ENCODE measurements at regions not wholly inside any gene's neighbourhood (a gene's known extent, or its start where the extent isn't known, plus 50 kb on each side); places are given as distances from the start of the nearest gene placed in this dataset.

- Histone ChIP-seq H3K4me3 (ENCODE audit: low read depth in 1 of 3, low read length in 3 of 3) (no peak overlapping the region), H3K36me3 (ENCODE audit: control insufficient read depth in 4 of 4, insufficient read depth in 3 of 4, low read depth in 1 of 4, low read length in 3 of 4) (no peaks in the 10 kb centered on the region), H3K27me3 (ENCODE audit: control insufficient read depth in 4 of 4, insufficient read depth in 4 of 4, low read length in 3 of 4) (peaks cover 0 to 1% (median 0%) of the 10 kb centered on the region in 4 donors), H3K27ac (ENCODE audit: low read depth in 1 of 2, low read length in 2 of 2) (no peak overlapping the region), H3K4me1 (ENCODE audit: control insufficient read depth in 4 of 4, insufficient read depth in 4 of 4, low read length in 3 of 4) (no peaks in the 10 kb centered on the region), H3K9ac (ENCODE audit: low read depth in 1 of 2, low read length in 2 of 2) (no peak overlapping the region), H3K9me3 (ENCODE audit: control insufficient read depth in 4 of 4, low read length in 3 of 4) (peaks cover 0 to 2% (median 0%) of the 10 kb centered on the region in 4 donors)
- no peak for TF ChIP-seq FOXA1 (IDR thresholded peaks at IDR 0.05)
- TF ChIP-seq YY1 (IDR thresholded peaks at IDR 0.05), result no peak
- no peak for TF ChIP-seq EGR1 (IDR thresholded peaks at IDR 0.05; ENCODE audit: low read depth in 2 of 2)
- TF ChIP-seq SP1 (IDR thresholded peaks at IDR 0.05), result no peak
- no peak for TF ChIP-seq RAD21 (IDR thresholded peaks at IDR 0.05)
- TF ChIP-seq RXRA (IDR thresholded peaks at IDR 0.05), result no peak
- no peak for TF ChIP-seq NR2F2 (IDR thresholded peaks at IDR 0.05)
- TF ChIP-seq TAF1 (conservative IDR thresholded peaks at IDR 0.05), result no peak
- TF ChIP-seq HNF4G (IDR thresholded peaks at IDR 0.05), result no peak
- TF ChIP-seq REST (IDR thresholded peaks at IDR 0.05), result no peak
- TF ChIP-seq JUND (IDR thresholded peaks at IDR 0.05), result no peak
- TF ChIP-seq HNF4A (conservative IDR thresholded peaks at IDR 0.05), result no peak
- no peak for TF ChIP-seq FOXA2 (IDR thresholded peaks at IDR 0.05)
- TF ChIP-seq, protein P1, sequence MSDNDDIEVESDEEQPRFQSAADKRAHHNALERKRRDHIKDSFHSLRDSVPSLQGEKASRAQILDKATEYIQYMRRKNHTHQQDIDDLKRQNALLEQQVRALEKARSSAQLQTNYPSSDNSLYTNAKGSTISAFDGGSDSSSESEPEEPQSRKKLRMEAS (IDR thresholded peaks at IDR 0.05), result no peak
- TF ChIP-seq GABPA (IDR thresholded peaks at IDR 0.05 in 1 of 2, conservative IDR thresholded peaks at IDR 0.05 in 1 of 2), result no peak
- no peak for TF ChIP-seq CTCF (IDR thresholded peaks at IDR 0.05; ENCODE audit: low read depth, low read length, missing input control)
- no peak for TF ChIP-seq ZBTB33 (IDR thresholded peaks at IDR 0.05)
- TF ChIP-seq, protein P2, sequence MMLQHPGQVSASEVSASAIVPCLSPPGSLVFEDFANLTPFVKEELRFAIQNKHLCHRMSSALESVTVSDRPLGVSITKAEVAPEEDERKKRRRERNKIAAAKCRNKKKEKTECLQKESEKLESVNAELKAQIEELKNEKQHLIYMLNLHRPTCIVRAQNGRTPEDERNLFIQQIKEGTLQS (IDR thresholded peaks at IDR 0.05), result no peak
- no peak for DNase-seq (ENCODE audit: low spot score)
- WGBS, result 78% methylated on average over 6 of the region's 6 CpGs
Measured at GRCh38 chr4:45640281-45640680, 483.6 kb downstream of the GABRG1 start.

Measured in liver (tissue), 8 donors.